Prostate gland (tissue), 2 donors: ENCODE measurements at regions not wholly inside any gene's neighbourhood (a gene's known extent, or its start where the extent isn't known, plus 50 kb on each side); places are given as distances from the start of the nearest gene placed in this dataset.

Source experiments
- CTCF ChIP-seq, 4 experiments: fragments of 200-600 bp in 2 of 4; fragments of 450-650 bp in 2 of 4; sonication (generic) in 2 of 4; IDR thresholded peaks; 1 replicate in 3 of 4; 2 replicates in 1 of 4; pipeline ENCODE4 v1.5.1; 2016 to 2019; ENCODE audit warnings: antibody characterized with exemption in 4 of 4, mild to moderate bottlenecking in 2 of 4, moderate library complexity in 2 of 4
- POLR2AphosphoS5 ChIP-seq: sonication (generic); formaldehyde crosslinking; IDR thresholded peaks from one replicate; pipeline ENCODE4 v1.6.1; 2017; ENCODE audit warnings: antibody characterized with exemption

GRCh38 chr6:92201618-92202017 lies 1217.7 kb downstream of the EPHA7 start:
- TF ChIP-seq CTCF (IDR thresholded peaks at IDR 0.05), result no peak
- no peak for TF ChIP-seq POLR2AphosphoS5
